HFFc6 (cell line): ENCODE measurements at regions not wholly inside any gene's neighbourhood (a gene's known extent, or its start where the extent isn't known, plus 50 kb on each side); places are given as distances from the start of the nearest gene placed in this dataset.

Experiments used
- DNase-seq: peaks from one replicate; pipeline ENCODE4 v3.0.0-alpha.2; 2018
- H3K27ac Mint-ChIP-seq: 2 replicates; pipeline ENCODE4 v1.8.0; 2020; ENCODE audit warnings: mild to moderate bottlenecking, mixed read lengths
- H3K27me3 Mint-ChIP-seq: 2 replicates; pipeline ENCODE4 v1.8.0; 2021; ENCODE audit warnings: mild to moderate bottlenecking, moderate library complexity, mixed read lengths; ENCODE audit not compliant: insufficient read depth
- H3K36me3 Mint-ChIP-seq: 2 replicates; pipeline ENCODE4 v1.8.0; 2021; ENCODE audit warnings: low read depth, mixed read lengths
- H3K4me1 Mint-ChIP-seq: 2 replicates; pipeline ENCODE4 v1.8.0; 2020; ENCODE audit warnings: low read depth, mixed read lengths
- H3K4me3 Mint-ChIP-seq: 2 replicates; pipeline ENCODE4 v1.8.0; 2020; ENCODE audit warnings: mild to moderate bottlenecking, moderate library complexity, mixed read lengths
- H3K9me3 Mint-ChIP-seq: 2 replicates; pipeline ENCODE4 v1.8.0; 2020; ENCODE audit warnings: mild to moderate bottlenecking, mixed read lengths
- CTCF ChIP-seq: fragments of 200-600 bp; sonication (generic); IDR thresholded peaks from 2 replicates; pipeline ENCODE4 v1.5.0; 2021; ENCODE audit warnings: antibody characterized with exemption, mild to moderate bottlenecking

GRCh38 chr2:18440777-18441176 is 119.7 kb downstream of the RDH14 start:
- Mint-ChIP-seq H3K9me3 (no peaks in the 10 kb centered on the region), H3K27ac (no peak overlapping the region), H3K27me3 (peaks cover 6% of the 10 kb centered on the region), H3K4me1 (peaks cover 58% of the 10 kb centered on the region), H3K4me3 (no peak overlapping the region), H3K36me3 (no peaks in the 10 kb centered on the region)
- DNase-seq = no peak
- TF ChIP-seq CTCF = no peak

GRCh38 chr2:18440141-18440661 is 120.3 kb downstream of the RDH14 start:
- peak overlapping the region; percentile 11 for H3K27ac Mint-ChIP-seq
- H3K36me3 Mint-ChIP-seq = no peaks in the 10 kb centered on the region
- H3K27me3 Mint-ChIP-seq = peaks cover 2% of the 10 kb centered on the region
- peaks cover 58% of the 10 kb centered on the region for H3K4me1 Mint-ChIP-seq
- no peak overlapping the region for H3K4me3 Mint-ChIP-seq
- DNase-seq = peak; percentile 64
- no peaks in the 10 kb centered on the region for H3K9me3 Mint-ChIP-seq
- TF ChIP-seq CTCF = no peak

- peaks cover 58% of the 10 kb centered on the region for H3K4me1 Mint-ChIP-seq
- no peak for DNase-seq
- H3K27me3 Mint-ChIP-seq = peaks cover 2% of the 10 kb centered on the region
- no peaks in the 10 kb centered on the region for H3K36me3 Mint-ChIP-seq
- H3K9me3 Mint-ChIP-seq = no peaks in the 10 kb centered on the region
- H3K27ac Mint-ChIP-seq = peak overlapping the region; percentile 11
- no peak for TF ChIP-seq CTCF
- H3K4me3 Mint-ChIP-seq = no peak overlapping the region
Measured at GRCh38 chr2:18439716-18440115, 120.7 kb downstream of the RDH14 start.

- Mint-ChIP-seq H3K9me3 (no peaks in the 10 kb centered on the region), H3K27ac (no peak overlapping the region), H3K27me3 (peaks cover 2% of the 10 kb centered on the region; the same call in 1 of the 2 replicates), H3K4me3 (no peak overlapping the region), H3K4me1 (peaks cover 58% of the 10 kb centered on the region), H3K36me3 (no peaks in the 10 kb centered on the region)
- DNase-seq = no peak
- TF ChIP-seq CTCF = no peak
Measured at GRCh38 chr2:18437909-18438308, 122.5 kb downstream of the RDH14 start.

- H3K4me3 Mint-ChIP-seq = peak overlapping the region; percentile 66
- H3K9me3 Mint-ChIP-seq = no peaks in the 10 kb centered on the region
- peak overlapping the region; percentile 63 for H3K27ac Mint-ChIP-seq
- TF ChIP-seq CTCF = no peak
- H3K27me3 Mint-ChIP-seq = peaks cover under 1% of the 10 kb centered on the region; the same call in 1 of the 2 replicates
- no peaks in the 10 kb centered on the region for H3K36me3 Mint-ChIP-seq
- DNase-seq = no peak
- H3K4me1 Mint-ChIP-seq = peaks cover 48% of the 10 kb centered on the region
Measured at GRCh38 chr2:18436503-18437005, 123.9 kb downstream of the RDH14 start.
